Sigmoid colon (tissue), 6 donors: ENCODE measurements at regions not wholly inside any gene's neighbourhood (a gene's known extent, or its start where the extent isn't known, plus 50 kb on each side); places are given as distances from the start of the nearest gene placed in this dataset.
"Not testable (repeated sequence)": the region's sequence is repeated elsewhere in the genome, so short reads cannot be mapped to it uniquely, and the experiment has no call there.

Experiments used
- DNase-seq: peaks from one replicate; pipeline ENCODE4 v3.0.0-alpha.2; 2019
- H3K27ac ChIP-seq, 4 donors: fragments of 200-600 bp; sonication (generic); one replicate each; pipeline ENCODE4 v1.5.1; 2016 to 2019; ENCODE audit warnings: mild to moderate bottlenecking in 1 of 4
- H3K27me3 ChIP-seq, 3 donors: fragments of 200-600 bp; sonication (generic); one replicate each; pipeline ENCODE4 v1.5.1; 2019; ENCODE audit warnings: mild to moderate bottlenecking in 1 of 3
- H3K36me3 ChIP-seq, 4 donors: fragments of 200-600 bp; sonication (generic); one replicate each; pipeline ENCODE4 v1.5.1; 2016 to 2019
- H3K4me1 ChIP-seq, 4 donors: fragments of 200-600 bp; sonication (generic); one replicate each; pipeline ENCODE4 v1.5.1; 2017 to 2019
- H3K4me3 ChIP-seq, 4 donors: fragments of 200-600 bp; sonication (generic); one replicate each; pipeline ENCODE4 v1.5.1; 2017 to 2019; ENCODE audit warnings: mild to moderate bottlenecking in 2 of 4, moderate library complexity in 1 of 4
- H3K9me3 ChIP-seq, 4 donors: fragments of 200-600 bp in 3 of 4; sonication (generic) in 3 of 4; one replicate each; pipeline versions ENCODE4 v1.5.1 to v1.6.1; 2013 to 2019
- CTCF ChIP-seq, 4 experiments: fragments of 450-650 bp in 3 of 4; fragments of 200-600 bp in 1 of 4; IDR thresholded peaks; one replicate each; pipeline ENCODE4 v1.5.1; 2016 to 2019; ENCODE audit warnings: antibody characterized with exemption in 4 of 4, mild to moderate bottlenecking in 3 of 4, moderate library complexity in 2 of 4
- EP300 ChIP-seq, 4 donors: sonication (generic); formaldehyde crosslinking; IDR thresholded peaks; one replicate each; pipeline ENCODE4 v1.6.1; 2017; ENCODE audit warnings: antibody characterized with exemption in 4 of 4
- POLR2A ChIP-seq, 2 donors: fragments of 450-650 bp; IDR thresholded peaks; one replicate each; pipeline ENCODE4 v1.6.1; 2016; ENCODE audit warnings: antibody characterized with exemption in 2 of 2, mild to moderate bottlenecking in 2 of 2, moderate library complexity in 2 of 2
- POLR2AphosphoS5 ChIP-seq, 4 donors: sonication (generic); formaldehyde crosslinking; IDR thresholded peaks; one replicate each; pipeline ENCODE4 v1.6.1; 2017; ENCODE audit warnings: antibody characterized with exemption in 4 of 4
- WGBS, 2 donors: extraction: QIAGEN DNeasy Blood & Tissue Kit; methylation state at CpG; one replicate each; pipeline ENCODE4 v1.1.7; 2013; 5-methylcytosine and 5-hydroxymethylcytosine counted together
- intact Hi-C: fragments of 100-400 bp; cut with DNase I; formaldehyde crosslinking; loops from one replicate; pipeline ENCODE4 v1.15.1; 2023
- donor health status: healthy with polysubstance abuse.
- donor health status: healthy.

- Histone ChIP-seq H3K4me1 (no peaks in the 10 kb centered on the region), H3K4me3 (no peak overlapping the region), H3K27ac (no peak overlapping the region), H3K36me3 (no peaks in the 10 kb centered on the region), H3K27me3 (no peaks in the 10 kb centered on the region), H3K9me3 (no peaks in the 10 kb centered on the region)
- DNase-seq, result no peak
- intact Hi-C loops, result no loop called here
- TF ChIP-seq POLR2AphosphoS5 (IDR thresholded peaks at IDR 0.05), result no peak
- TF ChIP-seq EP300 (IDR thresholded peaks at IDR 0.05), result no peak
- no peak for TF ChIP-seq CTCF (IDR thresholded peaks at IDR 0.05)
- no peak for TF ChIP-seq POLR2A (IDR thresholded peaks at IDR 0.05)
Measured at GRCh38 chr11:29061452-29061851, 953.3 kb downstream of the METTL15 start.

GRCh38 chr11:29056487-29056886, 948.3 kb downstream of the METTL15 start:
- DNase-seq, H3K36me3 ChIP-seq, H3K27me3 ChIP-seq, H3K4me3 ChIP-seq, intact Hi-C loops, H3K9me3 ChIP-seq, H3K27ac ChIP-seq, H3K4me1 ChIP-seq: not testable (repeated sequence)
- 62 to 79% methylated on average over 2 of the region's 2 CpGs for WGBS, 2 donors

GRCh38 chr11:29051935-29052334, 943.7 kb downstream of the METTL15 start:
- 93 to 99% methylated on average over 1 of the region's 1 CpG for WGBS, 2 donors
- no peak overlapping the region for H3K4me3 ChIP-seq
- H3K9me3 ChIP-seq, result no peaks in the 10 kb centered on the region
- no peak for DNase-seq
- no peaks in the 10 kb centered on the region for H3K36me3 ChIP-seq
- H3K27me3 ChIP-seq, result no peaks in the 10 kb centered on the region
- H3K4me1 ChIP-seq, result no peaks in the 10 kb centered on the region
- intact Hi-C loops, result no loop called here
- TF ChIP-seq EP300 (IDR thresholded peaks at IDR 0.05) (no peak), CTCF (IDR thresholded peaks at IDR 0.05) (no peak), POLR2AphosphoS5 (IDR thresholded peaks at IDR 0.05) (no peak), POLR2A (IDR thresholded peaks at IDR 0.05) (no peak)
- H3K27ac ChIP-seq, result no peak overlapping the region

GRCh38 chr11:29050962-29051361, 942.8 kb downstream of the METTL15 start:
- H3K36me3 ChIP-seq, H3K4me3 ChIP-seq, H3K27me3 ChIP-seq, H3K27ac ChIP-seq, H3K9me3 ChIP-seq, H3K4me1 ChIP-seq, intact Hi-C loops: not testable (repeated sequence)
- 89% methylated on average over 11 of the region's 11 CpGs for WGBS, 2 donors
- peak; percentile 55 for DNase-seq

- intact Hi-C loops, result no loop called here
- TF ChIP-seq CTCF (IDR thresholded peaks at IDR 0.05) (no peak), EP300 (IDR thresholded peaks at IDR 0.05) (no peak)
- no peaks in the 10 kb centered on the region for H3K9me3 ChIP-seq
- DNase-seq, result no peak
- H3K4me1 ChIP-seq, result no peaks in the 10 kb centered on the region
- no peaks in the 10 kb centered on the region for H3K27me3 ChIP-seq
- H3K27ac ChIP-seq, result no peak overlapping the region
- H3K4me3 ChIP-seq, result no peak overlapping the region
- no peaks in the 10 kb centered on the region for H3K36me3 ChIP-seq
Measured at GRCh38 chr11:29040489-29040888, 932.3 kb downstream of the METTL15 start.

- Histone ChIP-seq H3K27me3 (no peaks in the 10 kb centered on the region), H3K36me3 (no peaks in the 10 kb centered on the region), H3K4me1 (no peaks in the 10 kb centered on the region), H3K27ac (no peak overlapping the region), H3K9me3 (peaks cover 0 to 3% (median 1%) of the 10 kb centered on the region in 4 donors), H3K4me3 (no peak overlapping the region)
- no peak for DNase-seq
- intact Hi-C loops, result no loop called here
- WGBS, 2 donors, result 33 to 38% methylated on average over 2 of the region's 2 CpGs
- no peak for TF ChIP-seq POLR2AphosphoS5 (IDR thresholded peaks at IDR 0.05)
- TF ChIP-seq POLR2A (IDR thresholded peaks at IDR 0.05), result no peak
- TF ChIP-seq CTCF (IDR thresholded peaks at IDR 0.05), result no peak
- TF ChIP-seq EP300 (IDR thresholded peaks at IDR 0.05), result no peak
Measured at GRCh38 chr11:29032384-29033149, 924.4 kb downstream of the METTL15 start.
